CD4-positive, alpha-beta T cell treated with Interleukin-6 for 4 hours (primary cell): ENCODE measurements at regions not wholly inside any gene's neighbourhood (a gene's known extent, or its start where the extent isn't known, plus 50 kb on each side); places are given as distances from the start of the nearest gene placed in this dataset.

Source experiments
- DNase-seq: peaks from one replicate; pipeline ENCODE4 v3.0.0-alpha.2; 2020; ENCODE audit warnings: mixed read lengths

DNA sequence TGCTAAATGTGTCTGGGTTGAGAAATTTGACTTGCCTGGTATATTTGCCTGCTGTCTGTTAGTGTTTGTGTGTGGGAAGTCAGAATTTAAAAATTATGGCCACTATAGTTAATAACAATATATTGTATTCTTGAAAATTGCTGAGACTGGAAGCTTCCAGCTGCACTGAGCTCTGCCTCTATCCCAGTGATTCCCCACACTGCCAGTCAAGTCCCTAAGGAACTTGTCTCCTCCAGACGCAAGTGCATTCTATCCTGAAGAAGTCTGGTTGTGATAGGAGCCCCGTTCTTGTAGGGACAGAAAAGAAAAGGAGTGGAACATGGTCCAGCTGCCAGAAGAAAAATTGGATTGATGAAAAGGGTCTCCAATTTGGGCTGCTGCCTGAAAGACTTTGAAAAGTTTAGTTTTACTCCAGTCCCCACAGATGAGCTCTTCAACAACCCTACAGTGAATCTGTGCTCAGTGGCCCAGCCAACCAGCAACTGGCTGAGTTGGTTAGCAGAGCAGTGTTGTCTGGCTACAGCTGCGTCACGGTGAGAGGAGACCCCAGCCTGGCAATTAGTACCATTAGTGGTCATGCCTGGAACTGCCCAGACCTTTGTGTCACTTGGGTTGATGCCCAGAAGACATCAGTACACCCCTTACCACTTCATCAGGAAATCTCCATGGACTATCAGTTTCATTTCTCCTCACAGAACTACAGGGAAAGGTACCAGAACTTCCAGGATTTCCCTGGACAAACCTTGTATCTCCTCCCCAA is 183.1 kb upstream of the MCHR2 start:
- DNase-seq = no peak

DNA sequence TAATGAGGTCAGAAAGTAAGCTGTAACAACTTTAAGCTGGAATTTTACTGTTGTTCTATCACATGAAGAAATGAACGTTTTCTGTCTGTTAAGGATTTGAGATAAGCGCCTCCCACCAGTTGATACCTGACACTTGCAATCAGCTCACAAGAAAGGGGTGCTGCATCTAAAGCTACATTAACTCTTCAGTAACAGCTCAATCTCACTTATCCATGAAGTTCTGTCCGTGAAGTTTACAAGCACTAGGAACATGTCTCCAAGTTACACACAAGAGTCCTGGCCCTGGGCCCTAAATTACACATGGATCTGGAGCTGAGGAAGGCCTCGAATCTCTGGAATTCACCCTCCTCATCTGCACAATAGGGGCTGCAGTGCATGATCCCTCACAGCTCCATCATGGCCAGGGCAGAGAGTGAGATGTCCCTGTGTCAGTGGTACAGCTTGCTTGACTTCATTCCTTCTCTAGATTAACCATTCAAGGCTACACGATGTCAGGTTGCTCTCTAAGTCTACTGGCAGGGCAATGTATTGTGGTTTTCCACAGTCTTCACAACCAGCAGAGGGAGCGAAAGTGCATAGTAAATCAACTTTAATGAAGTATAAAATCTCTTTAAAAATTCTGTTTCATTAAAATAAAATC is 182.4 kb upstream of the MCHR2 start:
- DNase-seq = no peak

DNA sequence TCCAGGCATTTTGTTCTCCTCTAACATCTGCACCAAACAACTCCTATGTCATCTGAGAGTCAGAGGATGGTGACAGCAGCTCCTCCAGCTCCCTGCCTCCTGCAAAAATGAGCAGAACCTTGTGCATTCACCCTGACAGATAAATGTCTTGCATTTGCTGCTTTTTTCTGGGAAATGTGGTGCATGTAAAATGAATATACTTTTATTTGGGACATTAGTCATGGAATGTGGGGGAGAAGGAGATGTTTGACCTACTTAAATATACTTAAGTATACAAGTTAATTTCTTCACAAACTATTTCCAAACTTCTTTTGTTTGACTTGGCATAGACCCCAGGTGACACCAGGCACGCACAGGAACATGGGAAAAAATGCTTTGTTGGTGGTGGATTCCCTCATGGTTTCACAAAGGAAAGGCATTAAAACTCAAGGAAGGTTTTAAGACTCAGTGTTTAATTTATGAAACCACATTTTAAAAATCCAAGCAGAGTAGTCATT is 181.8 kb upstream of the MCHR2 start:
- no peak for DNase-seq

- no peak for DNase-seq
These were observed 179.2 kb upstream of the MCHR2 start for GRCh38 chr6:100173211-100173610.

GRCh38 chr6:100172322-100172713 is 178.3 kb upstream of the MCHR2 start:
- no peak for DNase-seq

DNA sequence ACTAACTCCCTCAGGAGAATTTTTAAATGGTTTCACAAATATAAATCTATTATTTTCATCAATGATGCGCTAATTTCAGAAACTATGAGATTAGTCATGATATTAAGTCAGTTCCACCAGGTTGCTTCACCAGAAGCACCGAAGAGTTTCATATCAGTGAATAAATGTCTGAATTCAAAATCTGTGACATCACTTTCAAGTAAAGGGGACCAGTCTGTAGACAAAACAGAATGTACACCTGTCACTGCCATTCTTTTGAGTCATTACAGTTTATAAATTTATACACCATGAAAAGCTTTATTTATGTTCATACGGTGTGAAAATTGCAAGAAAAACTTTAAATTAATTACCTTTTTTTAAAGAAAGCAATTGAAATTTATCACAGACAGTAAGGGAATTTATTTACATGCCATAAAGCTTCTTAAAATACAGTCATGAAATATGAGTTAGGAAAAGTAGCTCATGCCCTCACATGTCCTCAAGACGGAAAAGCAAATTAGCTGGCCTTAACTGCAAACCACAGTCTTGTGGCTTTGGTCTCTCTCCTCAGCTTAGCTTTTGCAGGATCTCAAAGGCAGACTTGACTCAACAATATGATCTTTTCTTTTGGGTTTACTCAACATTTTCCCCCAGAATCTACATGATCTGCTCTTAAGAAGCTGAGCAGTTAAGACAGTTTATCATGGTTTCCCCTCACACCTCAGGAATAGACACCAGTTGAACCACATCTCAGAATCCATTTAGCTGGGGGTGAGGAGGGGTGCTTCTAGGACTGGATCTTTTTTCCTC is 177.7 kb upstream of the MCHR2 start:
- no peak for DNase-seq

DNA sequence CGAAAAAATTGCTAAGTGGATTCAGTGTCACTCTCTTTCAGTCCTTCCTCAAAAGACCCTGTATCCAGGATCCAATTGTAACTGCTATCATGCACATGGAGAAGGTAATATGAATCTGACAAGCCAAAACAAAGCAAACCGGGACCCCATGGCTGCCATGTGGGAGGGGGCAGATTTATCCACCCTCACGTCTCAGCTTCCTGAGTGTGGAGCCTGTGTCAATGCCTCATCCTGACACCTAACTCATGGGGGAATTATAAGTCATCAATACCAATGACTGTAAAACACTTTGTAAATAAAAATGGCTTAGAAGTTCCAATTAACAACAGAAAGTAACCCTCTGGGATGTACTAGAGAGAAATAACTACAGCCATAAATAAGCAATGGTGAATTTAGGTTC is 174.1 kb upstream of the MCHR2 start:
- no peak for DNase-seq

DNA sequence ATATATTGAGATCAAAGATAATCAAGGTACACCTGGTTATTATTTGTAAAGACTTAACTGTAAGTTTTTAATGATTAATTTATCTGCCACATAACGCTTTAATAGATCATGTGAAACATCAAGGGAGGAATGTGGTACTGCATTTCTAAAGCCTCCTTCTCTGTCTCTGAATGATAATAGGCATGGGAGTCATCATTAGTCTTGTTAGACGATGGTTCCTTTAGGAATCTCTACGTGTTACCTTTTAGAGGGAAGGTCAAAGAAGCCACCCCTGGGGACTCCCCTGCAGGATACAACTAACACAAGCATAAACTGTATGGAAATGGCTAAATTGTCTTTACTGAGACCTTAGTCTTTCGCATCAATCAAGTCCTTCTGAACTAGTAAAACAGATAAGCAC is 173.6 kb upstream of the MCHR2 start:
- no peak for DNase-seq

GRCh38 chr6:100166956-100167355 is 172.9 kb upstream of the MCHR2 start:
- DNase-seq = no peak

- DNase-seq = no peak
These were observed 171.4 kb upstream of the MCHR2 start for GRCh38 chr6:100165442-100165841.

DNA sequence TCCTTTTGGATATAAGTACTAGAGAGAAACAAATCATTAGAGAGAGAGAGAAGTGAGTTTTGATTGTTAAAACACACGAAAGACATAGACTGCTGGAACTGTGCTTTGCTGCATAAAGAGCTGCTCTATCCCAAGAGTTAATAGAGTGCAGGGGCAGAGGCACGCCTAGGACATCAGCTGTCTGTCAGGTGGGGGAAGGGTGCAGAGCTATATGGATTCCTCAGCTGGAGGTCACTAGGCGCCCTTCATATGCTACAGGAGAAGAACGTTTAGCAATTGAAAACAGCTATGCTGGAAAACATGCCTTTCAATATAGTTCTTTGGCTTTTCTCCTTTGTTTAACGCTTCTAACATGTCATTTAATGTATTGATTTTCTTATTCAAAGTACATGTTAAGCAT is 169.0 kb upstream of the MCHR2 start:
- no peak for DNase-seq

GRCh38 chr6:100161782-100162365 is 167.9 kb upstream of the MCHR2 start:
- no peak for DNase-seq

GRCh38 chr6:100160930-100161329 is 166.9 kb upstream of the MCHR2 start:
- no peak for DNase-seq

GRCh38 chr6:100155141-100155540 is 161.1 kb upstream of the MCHR2 start:
- DNase-seq = no peak

DNA sequence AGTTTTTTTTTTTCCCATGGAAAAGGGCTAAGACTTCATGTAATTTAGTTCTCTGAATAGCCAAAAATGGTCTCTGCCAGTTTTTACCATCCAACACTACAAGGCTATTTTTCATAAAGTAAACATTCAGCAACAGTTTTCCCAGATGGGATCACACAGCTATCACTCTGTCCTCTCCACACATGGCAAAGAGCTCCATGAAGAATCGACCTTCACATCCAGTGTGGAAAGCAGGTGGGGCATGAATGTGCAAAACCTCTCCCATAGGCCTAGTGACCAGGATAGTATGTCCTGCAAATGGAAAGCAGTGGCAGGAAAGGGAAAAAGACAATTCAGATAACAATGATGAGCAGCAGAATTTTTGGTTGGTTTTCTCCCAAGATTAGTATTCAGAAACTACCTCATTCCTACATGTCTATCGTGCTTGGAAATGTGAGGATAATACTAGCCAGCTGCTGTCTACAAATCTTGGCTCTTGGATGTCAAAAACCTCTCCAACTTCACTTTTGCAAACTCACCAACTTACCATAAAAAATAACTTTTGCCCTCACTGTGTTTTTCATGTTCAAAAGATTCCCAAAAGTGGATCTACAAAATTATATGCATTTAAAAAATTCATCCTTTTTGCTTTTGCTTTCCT is 159.7 kb upstream of the MCHR2 start:
- DNase-seq = no peak

DNA sequence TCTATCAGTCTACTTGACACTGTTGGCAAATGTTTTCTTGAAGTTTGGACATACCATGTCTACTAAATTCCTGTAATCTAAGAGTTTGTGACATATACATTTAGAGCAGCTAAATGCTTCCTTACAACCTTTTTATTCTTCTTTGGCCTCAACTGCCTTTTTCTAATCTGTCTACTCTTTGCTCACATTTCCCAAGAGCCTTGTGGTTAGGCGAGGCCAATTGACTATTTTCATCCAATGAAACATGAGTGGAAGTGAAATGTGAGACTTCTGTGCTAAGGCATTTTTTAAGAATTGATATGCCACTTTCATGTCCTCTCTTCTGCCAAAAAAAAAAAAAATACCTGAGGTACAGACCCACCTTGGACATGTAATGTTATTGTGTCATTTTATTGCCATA is 158.2 kb upstream of the MCHR2 start:
- no peak for DNase-seq

- DNase-seq = no peak
These were observed 151.0 kb upstream of the MCHR2 start for GRCh38 chr6:100144991-100145390.

- DNase-seq = no peak
These were observed 144.5 kb upstream of the MCHR2 start for GRCh38 chr6:100138346-100139022.

- no peak for DNase-seq
These were observed 143.7 kb upstream of the MCHR2 start for GRCh38 chr6:100137759-100138158.

GRCh38 chr6:100136590-100136989 is 142.6 kb upstream of the MCHR2 start:
- no peak for DNase-seq

- no peak for DNase-seq
These were observed 142.0 kb upstream of the MCHR2 start for GRCh38 chr6:100135977-100136376.

- no peak for DNase-seq
These were observed 140.7 kb upstream of the MCHR2 start for GRCh38 chr6:100134703-100135102.
